ENCODE measurements at regions not wholly inside any gene's neighbourhood (a gene's known extent, or its start where the extent isn't known, plus 50 kb on each side); places are given as distances from the start of the nearest gene placed in this dataset.

- H3K36me3 Mint-ChIP-seq (ENCODE audit: insufficient read depth, unreplicated experiment): no peaks in the 10 kb centered on the region
- no peak overlapping the region for H3K27ac Mint-ChIP-seq (ENCODE audit: unreplicated experiment)
- H3K27me3 Mint-ChIP-seq (ENCODE audit: insufficient read depth, unreplicated experiment): peaks cover 16% of the 10 kb centered on the region
- H3K4me3 ChIP-seq (ENCODE audit: low read depth, low read length): no peak overlapping the region
- no peaks in the 10 kb centered on the region for H3K9me3 Mint-ChIP-seq (ENCODE audit: unreplicated experiment)
- CTCF ChIA-PET: no interaction called here
- DNase-seq: peak; percentile 65 to 69
- H3K4me1 Mint-ChIP-seq (ENCODE audit: low read depth, unreplicated experiment): no peaks in the 10 kb centered on the region
- H3K27me3 ChIP-seq (replicated peaks; ENCODE audit: control insufficient read depth, insufficient read depth, low read length): peaks cover 1% of the 10 kb centered on the region; the same call in 1 of the 2 replicates
- intact Hi-C loops (cut with micrococcal nuclease; ENCODE audit: unreplicated experiment): loop anchor here (1.0 to 5.0 kb wide), 4 partner anchors 24 to 558 kb away; partner anchors contain the start of gene OSR1
- no peaks in the 10 kb centered on the region for H3K36me3 ChIP-seq (ENCODE audit: control insufficient read depth, insufficient read depth, low read length)
- no peak overlapping the region for H3K4me3 Mint-ChIP-seq (ENCODE audit: unreplicated experiment)
- POLR2A ChIA-PET: no interaction called here
- H3K9me3 ChIP-seq: no peaks in the 10 kb centered on the region
- BruUV-seq (replicated peaks): no TSS peak
- H3K4me1 ChIP-seq: peaks cover 9% of the 10 kb centered on the region
- TF ChIP-seq, protein P1, sequence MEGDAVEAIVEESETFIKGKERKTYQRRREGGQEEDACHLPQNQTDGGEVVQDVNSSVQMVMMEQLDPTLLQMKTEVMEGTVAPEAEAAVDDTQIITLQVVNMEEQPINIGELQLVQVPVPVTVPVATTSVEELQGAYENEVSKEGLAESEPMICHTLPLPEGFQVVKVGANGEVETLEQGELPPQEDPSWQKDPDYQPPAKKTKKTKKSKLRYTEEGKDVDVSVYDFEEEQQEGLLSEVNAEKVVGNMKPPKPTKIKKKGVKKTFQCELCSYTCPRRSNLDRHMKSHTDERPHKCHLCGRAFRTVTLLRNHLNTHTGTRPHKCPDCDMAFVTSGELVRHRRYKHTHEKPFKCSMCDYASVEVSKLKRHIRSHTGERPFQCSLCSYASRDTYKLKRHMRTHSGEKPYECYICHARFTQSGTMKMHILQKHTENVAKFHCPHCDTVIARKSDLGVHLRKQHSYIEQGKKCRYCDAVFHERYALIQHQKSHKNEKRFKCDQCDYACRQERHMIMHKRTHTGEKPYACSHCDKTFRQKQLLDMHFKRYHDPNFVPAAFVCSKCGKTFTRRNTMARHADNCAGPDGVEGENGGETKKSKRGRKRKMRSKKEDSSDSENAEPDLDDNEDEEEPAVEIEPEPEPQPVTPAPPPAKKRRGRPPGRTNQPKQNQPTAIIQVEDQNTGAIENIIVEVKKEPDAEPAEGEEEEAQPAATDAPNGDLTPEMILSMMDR (IDR thresholded peaks at IDR 0.05; ENCODE audit: insufficient read depth in 1 of 2, low read depth in 1 of 2, low read length in 1 of 2, severe bottlenecking in 1 of 2, unreplicated experiment in 1 of 2): no peak
Observed at GRCh38 chr2:18800240-18800971, 211.0 kb upstream of the NT5C1B start.

GRCh38 chr2:18799397-18799796 lies 210.0 kb upstream of the NT5C1B start:
- Histone ChIP-seq H3K9me3 (no peaks in the 10 kb centered on the region), H3K36me3 (ENCODE audit: control insufficient read depth, insufficient read depth, low read length) (no peaks in the 10 kb centered on the region), H3K4me1 (peaks cover 9% of the 10 kb centered on the region), H3K4me3 (ENCODE audit: low read depth, low read length) (no peak overlapping the region), H3K27me3 (replicated peaks; ENCODE audit: control insufficient read depth, insufficient read depth, low read length) (no peaks in the 10 kb centered on the region; the same call in 1 of the 2 replicates)
- H3K36me3 Mint-ChIP-seq (ENCODE audit: insufficient read depth, unreplicated experiment): no peaks in the 10 kb centered on the region
- ChIA-PET CTCF (no interaction called here), POLR2A (no interaction called here)
- no peak overlapping the region for H3K4me3 Mint-ChIP-seq (ENCODE audit: unreplicated experiment)
- peaks cover 15% of the 10 kb centered on the region for H3K27me3 Mint-ChIP-seq (ENCODE audit: insufficient read depth, unreplicated experiment)
- H3K9me3 Mint-ChIP-seq (ENCODE audit: unreplicated experiment): no peaks in the 10 kb centered on the region
- DNase-seq: no peak
- no TSS peak for BruUV-seq (replicated peaks)
- intact Hi-C loops (cut with micrococcal nuclease; ENCODE audit: unreplicated experiment): no loop called here
- H3K4me1 Mint-ChIP-seq (ENCODE audit: low read depth, unreplicated experiment): no peaks in the 10 kb centered on the region
- TF ChIP-seq, protein P1 (IDR thresholded peaks at IDR 0.05; ENCODE audit: insufficient read depth in 1 of 2, low read depth in 1 of 2, low read length in 1 of 2, severe bottlenecking in 1 of 2, unreplicated experiment in 1 of 2): no peak
- no peak overlapping the region for H3K27ac Mint-ChIP-seq (ENCODE audit: unreplicated experiment)

- Histone ChIP-seq H3K9me3 (no peaks in the 10 kb centered on the region), H3K4me1 (peaks cover 9% of the 10 kb centered on the region), H3K36me3 (ENCODE audit: control insufficient read depth, insufficient read depth, low read length) (no peaks in the 10 kb centered on the region), H3K27me3 (replicated peaks; ENCODE audit: control insufficient read depth, insufficient read depth, low read length) (no peaks in the 10 kb centered on the region; the same call in 1 of the 2 replicates), H3K4me3 (ENCODE audit: low read depth, low read length) (no peak overlapping the region)
- ChIA-PET CTCF (no interaction called here), POLR2A (no interaction called here)
- no peak for DNase-seq
- no peak overlapping the region for H3K4me3 Mint-ChIP-seq (ENCODE audit: unreplicated experiment)
- intact Hi-C loops (cut with micrococcal nuclease; ENCODE audit: unreplicated experiment): no loop called here
- H3K27ac Mint-ChIP-seq (ENCODE audit: unreplicated experiment): no peak overlapping the region
- TF ChIP-seq, protein P1 (IDR thresholded peaks at IDR 0.05; ENCODE audit: insufficient read depth in 1 of 2, low read depth in 1 of 2, low read length in 1 of 2, severe bottlenecking in 1 of 2, unreplicated experiment in 1 of 2): no peak
- H3K9me3 Mint-ChIP-seq (ENCODE audit: unreplicated experiment): no peaks in the 10 kb centered on the region
- H3K36me3 Mint-ChIP-seq (ENCODE audit: insufficient read depth, unreplicated experiment): no peaks in the 10 kb centered on the region
- H3K27me3 Mint-ChIP-seq (ENCODE audit: insufficient read depth, unreplicated experiment): peaks cover 9% of the 10 kb centered on the region
- H3K4me1 Mint-ChIP-seq (ENCODE audit: low read depth, unreplicated experiment): no peaks in the 10 kb centered on the region
- BruUV-seq (replicated peaks): no TSS peak
Observed at GRCh38 chr2:18797133-18797845, 207.9 kb upstream of the NT5C1B start.
